Umbilical cord (tissue), 1 donor: ENCODE measurements at regions not wholly inside any gene's neighbourhood (a gene's known extent, or its start where the extent isn't known, plus 50 kb on each side); places are given as distances from the start of the nearest gene placed in this dataset.

ENCODE experiments used
- DNase-seq: peaks from one replicate; pipeline ENCODE4 v3.0.0-alpha.2; 2015; ENCODE audit warnings: low spot score

GRCh38 chr22:26893173-26894110 lies 236.1 kb downstream of the MIAT start:
- no peak for DNase-seq

GRCh38 chr22:26894362-26894761 lies 237.0 kb downstream of the MIAT start:
- no peak for DNase-seq

GRCh38 chr22:26894766-26895485 lies 237.5 kb downstream of the MIAT start:
- peak; percentile 89 for DNase-seq

GRCh38 chr22:26897384-26897783 lies 240.0 kb downstream of the MIAT start:
- no peak for DNase-seq

- no peak for DNase-seq
Measured at GRCh38 chr22:26898946-26899605, 241.7 kb downstream of the MIAT start.

GRCh38 chr22:26900787-26901186 lies 243.4 kb downstream of the MIAT start:
- no peak for DNase-seq

- peak; percentile 31 for DNase-seq
Measured at GRCh38 chr22:26901198-26901816, 243.9 kb downstream of the MIAT start.

GRCh38 chr22:26902401-26903029 lies 245.1 kb downstream of the MIAT start:
- no peak for DNase-seq

GRCh38 chr22:26903030-26903856 lies 245.9 kb downstream of the MIAT start:
- DNase-seq, result no peak

- DNase-seq, result no peak
Measured at GRCh38 chr22:26904483-26904882, 247.1 kb downstream of the MIAT start.

- DNase-seq, result no peak
Measured at GRCh38 chr22:26905076-26905475, 247.7 kb downstream of the MIAT start.

- no peak for DNase-seq
Measured at GRCh38 chr22:26905640-26906039, 248.3 kb downstream of the MIAT start.

GRCh38 chr22:26906464-26906863 lies 249.1 kb downstream of the MIAT start:
- no peak for DNase-seq

- DNase-seq, result no peak
Measured at GRCh38 chr22:26907366-26907765, 250.0 kb downstream of the MIAT start.

GRCh38 chr22:26910845-26911244 lies 253.5 kb downstream of the MIAT start:
- no peak for DNase-seq

GRCh38 chr22:26912655-26913345 lies 255.4 kb downstream of the MIAT start:
- no peak for DNase-seq

- DNase-seq, result no peak
Measured at GRCh38 chr22:26914519-26915185, 257.3 kb downstream of the MIAT start.

GRCh38 chr22:26916236-26916635 lies 258.8 kb downstream of the MIAT start:
- DNase-seq, result no peak

- no peak for DNase-seq
Measured at GRCh38 chr22:26918226-26918625, 260.8 kb downstream of the MIAT start.
